RWPE2 (cell line): ENCODE measurements at regions not wholly inside any gene's neighbourhood (a gene's known extent, or its start where the extent isn't known, plus 50 kb on each side); places are given as distances from the start of the nearest gene placed in this dataset.

Experiments used
- ATAC-seq: fragments of 200-7000 bp; cut with Tn5 transposase; 3 replicates; pipeline ENCODE4 v1.9.1; 2021; ENCODE audit warnings: low read depth
- DNase-seq: peaks from one replicate; pipeline ENCODE4 v3.0.0-alpha.2; 2020; ENCODE audit warnings: low spot score
- H3K27ac ChIP-seq: fragments of 450-650 bp; 2 replicates; pipeline ENCODE4 v1.5.1; 2017; ENCODE audit warnings: mild to moderate bottlenecking; ENCODE audit not compliant: poor library complexity, severe bottlenecking
- H3K27me3 ChIP-seq: fragments of 250-450 bp; sonication (Bioruptor Pico); 2 replicates; pipeline ENCODE4 v1.5.1; 2021; ENCODE audit warnings: mild to moderate bottlenecking, moderate library complexity; ENCODE audit not compliant: insufficient read depth, poor library complexity, severe bottlenecking
- H3K36me3 ChIP-seq: fragments of 250-450 bp; sonication (Bioruptor Pico); 2 replicates; pipeline ENCODE4 v1.5.1; 2020; ENCODE audit warnings: low read depth, mild to moderate bottlenecking, moderate library complexity
- H3K4me1 ChIP-seq: fragments of 250-450 bp; sonication (Bioruptor Pico); 2 replicates; pipeline ENCODE4 v1.5.1; 2021; ENCODE audit warnings: mild to moderate bottlenecking, moderate library complexity; ENCODE audit not compliant: insufficient read depth, poor library complexity, severe bottlenecking
- H3K4me3 ChIP-seq: fragments of 250-450 bp; sonication (Bioruptor Pico); 2 replicates; pipeline ENCODE4 v1.5.1; 2021; ENCODE audit warnings: mild to moderate bottlenecking, moderate library complexity; ENCODE audit not compliant: severe bottlenecking
- H3K9me3 ChIP-seq: fragments of 250-450 bp; sonication (Bioruptor Pico); 2 replicates; pipeline ENCODE4 v1.5.1; 2021; ENCODE audit warnings: mild to moderate bottlenecking, moderate library complexity; ENCODE audit not compliant: severe bottlenecking
- CTCF ChIP-seq: fragments of 450-650 bp; IDR thresholded peaks from one replicate; pipeline ENCODE4 v1.5.1; 2017; ENCODE audit warnings: mild to moderate bottlenecking, moderate library complexity; ENCODE audit not compliant: poor library complexity, severe bottlenecking

GRCh38 chr3:130800829-130801228, 54.2 kb upstream of the PIK3R4 start:
- Histone ChIP-seq H3K4me1 (peaks cover 7% of the 10 kb centered on the region), H3K27me3 (no peaks in the 10 kb centered on the region), H3K4me3 (no peak overlapping the region), H3K36me3 (no peaks in the 10 kb centered on the region), H3K27ac (no peak overlapping the region), H3K9me3 (no peaks in the 10 kb centered on the region)
- no peak for TF ChIP-seq CTCF
- ATAC-seq: peak; percentile 88
- DNase-seq: no peak

- peaks cover 7% of the 10 kb centered on the region for H3K4me1 ChIP-seq
- no peak overlapping the region for H3K4me3 ChIP-seq
- H3K27ac ChIP-seq: no peak overlapping the region
- H3K36me3 ChIP-seq: no peaks in the 10 kb centered on the region
- ATAC-seq: no peak
- DNase-seq: no peak
- no peaks in the 10 kb centered on the region for H3K9me3 ChIP-seq
- H3K27me3 ChIP-seq: no peaks in the 10 kb centered on the region
- TF ChIP-seq CTCF: no peak
Observed at GRCh38 chr3:130801473-130801872, 54.8 kb upstream of the PIK3R4 start.

- Histone ChIP-seq H3K9me3 (no peaks in the 10 kb centered on the region), H3K27ac (no peak overlapping the region), H3K27me3 (no peaks in the 10 kb centered on the region), H3K4me1 (no peaks in the 10 kb centered on the region), H3K4me3 (no peak overlapping the region), H3K36me3 (no peaks in the 10 kb centered on the region)
- DNase-seq (no peak), ATAC-seq (no peak)
- TF ChIP-seq CTCF: no peak
Observed at GRCh38 chr3:130811557-130811956, 64.9 kb upstream of the PIK3R4 start.

GRCh38 chr3:130814691-130815472, 68.3 kb upstream of the PIK3R4 start:
- no peak for DNase-seq
- H3K27ac ChIP-seq: no peak overlapping the region
- no peak for TF ChIP-seq CTCF

More at GRCh38 chr3:130814691-130815472, 68.3 kb upstream of the PIK3R4 start:
- H3K36me3 ChIP-seq: no peaks in the 10 kb centered on the region
- H3K9me3 ChIP-seq: no peaks in the 10 kb centered on the region
- H3K4me1 ChIP-seq: no peaks in the 10 kb centered on the region
- H3K4me3 ChIP-seq: no peak overlapping the region
- no peaks in the 10 kb centered on the region for H3K27me3 ChIP-seq
- no peak for ATAC-seq
